GM12864 (cell line): ENCODE measurements at regions not wholly inside any gene's neighbourhood (a gene's known extent, or its start where the extent isn't known, plus 50 kb on each side); places are given as distances from the start of the nearest gene placed in this dataset.
"Not testable (repeated sequence)": the region's sequence is repeated elsewhere in the genome, so short reads cannot be mapped to it uniquely, and the experiment has no call there.

ENCODE experiments used
- DNase-seq: peaks from one replicate; pipeline ENCODE4 v3.0.0-alpha.2; 2011; ENCODE audit warnings: low read depth
- H3K4me3 ChIP-seq: 2 replicates; pipeline ENCODE4 v1.5.1; 2011; ENCODE audit warnings: mild to moderate bottlenecking, low read depth, low read length, control low read depth
- CTCF ChIP-seq: IDR thresholded peaks from 2 replicates; pipeline ENCODE4 v1.5.1; 2011; ENCODE audit warnings: low read depth, mild to moderate bottlenecking, moderate library complexity, low read length, control low read depth, inconsistent platforms; ENCODE audit errors: missing control alignments

- no peak for DNase-seq
Measured at GRCh38 chr5:68027519-68027918, 188.0 kb upstream of the PIK3R1 start.

GRCh38 chr5:68026092-68026885, 189.3 kb upstream of the PIK3R1 start:
- no peak for DNase-seq
- H3K4me3 ChIP-seq: no peak overlapping the region
- no peak for TF ChIP-seq CTCF

More at GRCh38 chr5:68027519-68027918, 188.0 kb upstream of the PIK3R1 start:
- H3K4me3 ChIP-seq: no peak overlapping the region
- TF ChIP-seq CTCF: no peak

GRCh38 chr5:68024426-68024825, 191.1 kb upstream of the PIK3R1 start:
- TF ChIP-seq CTCF: no peak
- no peak overlapping the region for H3K4me3 ChIP-seq
- no peak for DNase-seq

- no peak overlapping the region for H3K4me3 ChIP-seq
- no peak for TF ChIP-seq CTCF
- DNase-seq: no peak
Measured at GRCh38 chr5:68021916-68022315, 193.6 kb upstream of the PIK3R1 start.

GRCh38 chr5:68021227-68021626, 194.3 kb upstream of the PIK3R1 start:
- TF ChIP-seq CTCF: no peak
- DNase-seq: no peak
- no peak overlapping the region for H3K4me3 ChIP-seq

GRCh38 chr5:68020461-68020969, 195.0 kb upstream of the PIK3R1 start:
- not testable (repeated sequence) for H3K4me3 ChIP-seq, DNase-seq

- no peak overlapping the region for H3K4me3 ChIP-seq
Measured at GRCh38 chr5:68015381-68016302, 199.9 kb upstream of the PIK3R1 start.

More at GRCh38 chr5:68015381-68016302, 199.9 kb upstream of the PIK3R1 start:
- DNase-seq: no peak
- TF ChIP-seq CTCF: no peak
